Activated CD4-positive, alpha-beta T cell treated with anti-CD3 and anti-CD28 coated beads for 48 hours (primary cell): ENCODE measurements at regions not wholly inside any gene's neighbourhood (a gene's known extent, or its start where the extent isn't known, plus 50 kb on each side); places are given as distances from the start of the nearest gene placed in this dataset.
"Not testable (repeated sequence)": the region's sequence is repeated elsewhere in the genome, so short reads cannot be mapped to it uniquely, and the experiment has no call there.

Source experiments
- DNase-seq: peaks from one replicate; pipeline ENCODE4 v3.0.0-alpha.2; 2020

GRCh38 chr6:141437685-141438084 lies 695.0 kb upstream of the GJE1 start:
- no peak for DNase-seq

GRCh38 chr6:141437011-141437410 lies 695.7 kb upstream of the GJE1 start:
- DNase-seq: no peak

GRCh38 chr6:141426400-141426980 lies 706.2 kb upstream of the GJE1 start:
- no peak for DNase-seq

GRCh38 chr6:141421378-141421777 lies 711.3 kb upstream of the GJE1 start:
- DNase-seq: no peak

GRCh38 chr6:141418076-141418475 lies 714.6 kb upstream of the GJE1 start:
- DNase-seq: no peak

GRCh38 chr6:141415896-141416295 lies 716.8 kb upstream of the GJE1 start:
- no peak for DNase-seq

- DNase-seq: no peak
Observed at GRCh38 chr6:141413196-141413595, 719.5 kb upstream of the GJE1 start.

GRCh38 chr6:141406761-141407160 lies 726.0 kb upstream of the GJE1 start:
- DNase-seq: no peak

GRCh38 chr6:141403827-141404226 lies 728.9 kb upstream of the GJE1 start:
- DNase-seq: no peak

GRCh38 chr6:141403103-141403502 lies 729.6 kb upstream of the GJE1 start:
- no peak for DNase-seq

- no peak for DNase-seq
Observed at GRCh38 chr6:141402489-141402888, 730.2 kb upstream of the GJE1 start.

- no peak for DNase-seq
Observed at GRCh38 chr6:141401851-141402250, 730.9 kb upstream of the GJE1 start.

- no peak for DNase-seq
Observed at GRCh38 chr6:141401168-141401567, 731.6 kb upstream of the GJE1 start.

GRCh38 chr6:141398949-141399348 lies 733.8 kb upstream of the GJE1 start:
- DNase-seq: no peak

GRCh38 chr6:141395443-141396008 lies 737.2 kb upstream of the GJE1 start:
- DNase-seq: no peak

- no peak for DNase-seq
Observed at GRCh38 chr6:141394565-141395051, 738.1 kb upstream of the GJE1 start.

GRCh38 chr6:141394125-141394536 lies 738.6 kb upstream of the GJE1 start:
- no peak for DNase-seq

- DNase-seq: no peak
Observed at GRCh38 chr6:141393405-141394124, 739.2 kb upstream of the GJE1 start.

GRCh38 chr6:141391135-141391534 lies 741.6 kb upstream of the GJE1 start:
- not testable (repeated sequence) for DNase-seq

- DNase-seq: no peak
Observed at GRCh38 chr6:141388666-141389065, 744.1 kb upstream of the GJE1 start.

- DNase-seq: no peak
Observed at GRCh38 chr6:141370438-141370837, 762.3 kb upstream of the GJE1 start.

- DNase-seq: not testable (repeated sequence)
Observed at GRCh38 chr6:141366796-141367195, 765.9 kb upstream of the GJE1 start.

- DNase-seq: no peak
Observed at GRCh38 chr6:141364694-141365093, 768.0 kb upstream of the GJE1 start.

- DNase-seq: no peak
Observed at GRCh38 chr6:141364232-141364631, 768.5 kb upstream of the GJE1 start.
